GM12873 (cell line): ENCODE measurements at regions not wholly inside any gene's neighbourhood (a gene's known extent, or its start where the extent isn't known, plus 50 kb on each side); places are given as distances from the start of the nearest gene placed in this dataset.

Experiments used
- CTCF ChIP-seq: IDR thresholded peaks from 2 replicates; pipeline ENCODE4 v1.5.1; 2012; ENCODE audit warnings: low read depth, mild to moderate bottlenecking, moderate library complexity, low read length, control low read depth; ENCODE audit not compliant: insufficient read depth; ENCODE audit errors: missing control alignments

DNA sequence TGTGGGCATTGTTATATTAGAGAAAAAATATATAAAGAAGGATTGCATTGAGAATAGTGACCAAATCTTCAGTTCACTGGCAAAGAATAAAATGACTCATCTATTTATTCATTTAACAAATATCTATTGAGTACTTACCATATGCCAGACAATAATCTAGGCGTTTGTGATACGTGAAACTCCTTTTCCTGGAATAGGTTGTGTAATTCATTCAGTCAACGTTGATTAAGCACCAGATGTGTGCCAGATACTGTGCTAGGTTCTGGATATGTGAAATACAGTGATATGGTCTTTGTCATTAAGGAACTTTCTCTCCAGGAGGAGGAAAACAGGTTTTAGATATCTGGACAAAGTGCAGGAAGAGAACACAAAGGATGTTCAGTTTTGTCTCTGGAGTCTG is 344.5 kb downstream of the RWDD3 start:
- no peak for TF ChIP-seq CTCF

DNA sequence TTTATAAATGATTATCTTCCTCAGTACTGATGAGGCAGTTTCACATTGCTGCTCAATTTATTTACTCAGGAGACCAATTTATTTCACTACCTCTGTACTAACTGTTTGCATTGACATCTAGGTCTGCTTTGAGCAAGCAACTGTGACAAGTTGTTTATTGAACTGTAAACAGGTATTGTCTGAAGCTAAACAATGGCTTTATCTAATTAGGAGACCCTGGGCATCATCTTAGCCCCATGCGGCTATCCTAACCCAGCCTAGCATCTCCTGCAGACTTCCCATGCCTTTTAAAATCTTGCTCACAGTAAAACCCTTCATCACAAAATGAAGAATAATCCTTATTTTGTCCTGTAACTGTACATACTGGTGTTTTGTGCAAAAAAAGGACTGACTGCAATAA is 348.2 kb downstream of the RWDD3 start:
- TF ChIP-seq CTCF = no peak

- TF ChIP-seq CTCF = no peak
Observed at GRCh38 chr1:95582746-95583145, 348.7 kb downstream of the RWDD3 start.

DNA sequence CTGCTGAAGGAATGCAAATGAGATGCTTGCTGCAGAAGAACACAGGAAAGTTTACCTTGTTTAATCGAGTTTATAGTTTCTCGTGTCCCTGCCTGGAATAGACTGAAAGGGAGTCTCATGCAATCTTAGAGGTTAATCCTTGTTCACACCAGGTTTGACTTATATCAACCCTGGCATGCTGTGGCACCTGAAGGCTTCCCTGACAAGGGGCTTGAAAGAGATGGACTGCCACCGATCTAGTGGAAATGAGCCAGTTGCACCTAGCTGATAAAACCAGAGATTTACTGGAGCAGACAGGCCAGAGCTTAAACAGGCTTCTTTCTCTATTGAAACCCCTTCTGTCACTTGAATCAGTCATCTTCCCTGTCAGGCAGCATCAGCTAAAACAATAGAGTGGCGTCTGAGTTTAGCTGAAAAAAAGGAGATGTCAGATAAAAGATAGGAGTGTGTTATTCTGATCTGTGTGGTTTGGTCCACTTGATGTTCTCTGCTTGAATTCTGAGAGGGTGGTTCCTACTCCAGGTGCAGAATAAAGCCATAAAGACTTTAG is 349.7 kb downstream of the RWDD3 start:
- TF ChIP-seq CTCF = no peak

DNA sequence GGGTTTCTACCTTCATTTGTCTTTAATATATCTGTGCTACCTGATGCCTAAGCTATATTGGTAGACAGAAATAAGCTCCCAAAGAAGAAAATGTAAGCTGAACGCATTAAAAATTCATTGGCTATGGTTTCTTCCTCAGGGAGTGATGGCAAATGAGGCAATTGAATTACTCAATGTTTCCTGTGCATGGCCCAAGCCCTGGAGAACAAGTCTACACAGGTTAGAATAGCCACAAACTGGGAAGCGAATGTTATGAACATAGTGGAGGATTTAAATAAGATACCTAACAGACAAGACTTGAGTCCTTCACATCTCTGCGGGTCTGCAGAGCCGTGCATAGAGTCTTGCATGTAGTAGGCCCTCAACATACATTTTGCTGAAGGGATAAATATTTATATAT is 350.3 kb downstream of the RWDD3 start:
- TF ChIP-seq CTCF = no peak

DNA sequence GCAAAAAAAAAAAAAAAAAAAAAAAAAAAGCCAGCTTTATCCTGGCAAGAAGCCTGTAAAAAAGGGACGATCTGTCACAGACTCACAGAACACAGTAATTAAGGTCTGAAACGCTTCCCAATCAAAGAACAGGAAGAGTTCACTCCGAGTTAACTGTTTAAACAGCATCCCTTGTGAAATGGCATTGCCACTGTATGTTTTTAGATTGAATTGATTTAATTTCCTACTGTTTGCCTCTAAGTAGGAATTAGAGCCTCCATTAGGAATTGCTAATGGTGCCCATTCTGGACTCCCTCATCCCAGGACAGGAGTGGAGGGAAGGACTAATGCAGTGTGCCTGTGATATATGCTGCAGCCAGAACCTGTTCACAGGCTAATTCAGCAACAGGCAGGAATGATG is 370.8 kb downstream of the RWDD3 start:
- no peak for TF ChIP-seq CTCF

GRCh38 chr1:95614197-95614596 is 380.2 kb downstream of the RWDD3 start:
- TF ChIP-seq CTCF = no peak

- TF ChIP-seq CTCF = no peak
Observed at GRCh38 chr1:95615421-95615820, 381.4 kb downstream of the RWDD3 start.
